ENCODE measurements at regions not wholly inside any gene's neighbourhood (a gene's known extent, or its start where the extent isn't known, plus 50 kb on each side); places are given as distances from the start of the nearest gene placed in this dataset.

- no peak for DNase-seq (ENCODE audit: extremely low read depth, insufficient read length)
Measured at GRCh38 chr19:32294871-32295438, 50.5 kb upstream of the ZNF507 start.

More at GRCh38 chr19:32294871-32295438, 50.5 kb upstream of the ZNF507 start:
- no peaks in the 10 kb centered on the region for H3K27me3 ChIP-seq (replicated peaks; ENCODE audit: control insufficient read depth, insufficient read depth, low read length)
- H3K4me3 ChIP-seq (replicated peaks; ENCODE audit: low read depth, low read length), result no peak overlapping the region
- no peak for TF ChIP-seq CTCF (IDR thresholded peaks at IDR 0.05; ENCODE audit: insufficient read depth, low read length, poor library complexity, severe bottlenecking)
- no peaks in the 10 kb centered on the region for H3K36me3 ChIP-seq (ENCODE audit: control insufficient read depth, insufficient read depth, low read length)
